Fibroblast of skin of scalp (primary cell): ENCODE measurements at regions not wholly inside any gene's neighbourhood (a gene's known extent, or its start where the extent isn't known, plus 50 kb on each side); places are given as distances from the start of the nearest gene placed in this dataset.
A peak's percentile ranks its signal among the peaks of the same experiment; 100 is the strongest.

Source experiments
- DNase-seq: peaks from one replicate; pipeline ENCODE4 v3.0.0-alpha.2; 2013

- DNase-seq, result no peak
Measured at GRCh38 chr1:106178791-106179190, 877.7 kb upstream of the PRMT6 start.

- no peak for DNase-seq
Measured at GRCh38 chr1:106181866-106182265, 874.6 kb upstream of the PRMT6 start.

GRCh38 chr1:106185089-106185488 is 871.4 kb upstream of the PRMT6 start:
- no peak for DNase-seq

- no peak for DNase-seq
Measured at GRCh38 chr1:106189780-106190179, 866.7 kb upstream of the PRMT6 start.

GRCh38 chr1:106194206-106194605 is 862.3 kb upstream of the PRMT6 start:
- DNase-seq, result no peak

GRCh38 chr1:106200711-106201110 is 855.8 kb upstream of the PRMT6 start:
- no peak for DNase-seq

- DNase-seq, result no peak
Measured at GRCh38 chr1:106207185-106207584, 849.3 kb upstream of the PRMT6 start.

GRCh38 chr1:106217765-106218164 is 838.7 kb upstream of the PRMT6 start:
- no peak for DNase-seq

GRCh38 chr1:106222403-106222802 is 834.1 kb upstream of the PRMT6 start:
- peak; percentile 51 for DNase-seq

GRCh38 chr1:106223213-106223612 is 833.3 kb upstream of the PRMT6 start:
- no peak for DNase-seq

GRCh38 chr1:106224426-106224825 is 832.0 kb upstream of the PRMT6 start:
- DNase-seq, result peak; percentile 13

GRCh38 chr1:106225403-106225802 is 831.1 kb upstream of the PRMT6 start:
- DNase-seq, result no peak

GRCh38 chr1:106226550-106226949 is 829.9 kb upstream of the PRMT6 start:
- no peak for DNase-seq

GRCh38 chr1:106232128-106232527 is 824.3 kb upstream of the PRMT6 start:
- DNase-seq, result no peak

GRCh38 chr1:106233511-106233910 is 823.0 kb upstream of the PRMT6 start:
- DNase-seq, result peak; percentile 53

- no peak for DNase-seq
Measured at GRCh38 chr1:106249365-106249764, 807.1 kb upstream of the PRMT6 start.

- no peak for DNase-seq
Measured at GRCh38 chr1:106249810-106250209, 806.7 kb upstream of the PRMT6 start.

- no peak for DNase-seq
Measured at GRCh38 chr1:106254748-106255147, 801.7 kb upstream of the PRMT6 start.

- no peak for DNase-seq
Measured at GRCh38 chr1:106266786-106267185, 789.7 kb upstream of the PRMT6 start.

- peak; percentile 30 for DNase-seq
Measured at GRCh38 chr1:106268070-106268469, 788.4 kb upstream of the PRMT6 start.

GRCh38 chr1:106276871-106277270 is 779.6 kb upstream of the PRMT6 start:
- DNase-seq, result peak; percentile 62

GRCh38 chr1:106277786-106278185 is 778.7 kb upstream of the PRMT6 start:
- DNase-seq, result no peak

GRCh38 chr1:106278716-106279115 is 777.8 kb upstream of the PRMT6 start:
- DNase-seq, result peak; percentile 82

- no peak for DNase-seq
Measured at GRCh38 chr1:106289265-106289928, 767.1 kb upstream of the PRMT6 start.
